HepG2 (cell line): ENCODE measurements at regions not wholly inside any gene's neighbourhood (a gene's known extent, or its start where the extent isn't known, plus 50 kb on each side); places are given as distances from the start of the nearest gene placed in this dataset.

ENCODE experiments used
- AKAP8 ChIP-seq: sonication (generic); formaldehyde crosslinking; IDR thresholded peaks from 2 replicates; pipeline ENCODE4 v1.5.1; 2020; ENCODE audit warnings: mild to moderate bottlenecking, missing genetic modification reagents
- CCDC6 ChIP-seq: sonication (generic); formaldehyde crosslinking; IDR thresholded peaks from 2 replicates; pipeline ENCODE4 v1.8.1; 2022; ENCODE audit warnings: mild to moderate bottlenecking, missing genetic modification reagents, moderate library complexity
- CEBPG ChIP-seq: IDR thresholded peaks from 2 replicates; pipeline ENCODE4 v1.6.1; 2016
- DPF2 ChIP-seq: sonication (generic); formaldehyde crosslinking; IDR thresholded peaks from 2 replicates; pipeline ENCODE4 v1.4.0; 2020; ENCODE audit warnings: mild to moderate bottlenecking, low read depth, missing genetic modification reagents, borderline replicate concordance
- EP300 ChIP-seq, 3 experiments: sonication (generic) in 1 of 3; formaldehyde crosslinking in 1 of 3; IDR thresholded peaks; 2 replicates each; pipeline versions ENCODE4 v1.5.1 to v1.6.1; 2011 to 2020; ENCODE audit warnings: low read depth in 2 of 3, low read length in 2 of 3, borderline replicate concordance in 1 of 3, improper control_type of control experiment in 1 of 3, mild to moderate bottlenecking in 1 of 3, missing genetic modification reagents in 1 of 3, moderate library complexity in 1 of 3
- FOSL2 ChIP-seq: sonication (generic); formaldehyde crosslinking; IDR thresholded peaks from 2 replicates; pipeline ENCODE4 v1.4.0; 2020; ENCODE audit warnings: missing genetic modification reagents
- FOXK1 ChIP-seq: sonication (generic); formaldehyde crosslinking; IDR thresholded peaks from 2 replicates; pipeline ENCODE4 v1.4.0; 2020; ENCODE audit warnings: low read depth, missing genetic modification reagents, borderline replicate concordance
- GATAD2A ChIP-seq: IDR thresholded peaks from 2 replicates; pipeline ENCODE4 v1.6.1; 2016
- GTF3A ChIP-seq: sonication (generic); formaldehyde crosslinking; conservative IDR thresholded peaks from 2 replicates; pipeline ENCODE4 v1.4.0; 2020; ENCODE audit warnings: mild to moderate bottlenecking, missing genetic modification reagents
- HMG20A ChIP-seq: IDR thresholded peaks from 2 replicates; pipeline ENCODE4 v1.6.1; 2016; ENCODE audit warnings: borderline replicate concordance
- HMGA1 ChIP-seq: sonication (generic); formaldehyde crosslinking; conservative IDR thresholded peaks from 2 replicates; pipeline ENCODE4 v1.4.0; 2020; ENCODE audit warnings: missing genetic modification reagents
- NCOA2 ChIP-seq: sonication (generic); formaldehyde crosslinking; IDR thresholded peaks from 2 replicates; pipeline ENCODE4 v1.8.0; 2022; ENCODE audit warnings: inconsistent platforms
- PAXIP1 ChIP-seq: sonication (generic); formaldehyde crosslinking; conservative IDR thresholded peaks from 2 replicates; pipeline ENCODE4 v1.4.0; 2020; ENCODE audit warnings: mild to moderate bottlenecking, missing genetic modification reagents, moderate library complexity
- RARA ChIP-seq: IDR thresholded peaks from 2 replicates; pipeline ENCODE4 v1.6.1; 2016; ENCODE audit warnings: missing genetic modification reagents, missing compliant biosample characterization
- SOX5 ChIP-seq: IDR thresholded peaks from 2 replicates; pipeline ENCODE4 v1.6.1; 2016; ENCODE audit warnings: borderline replicate concordance
- ZBTB38 ChIP-seq: sonication (generic); formaldehyde crosslinking; IDR thresholded peaks from 2 replicates; pipeline ENCODE4 v1.5.1; 2020; ENCODE audit warnings: mild to moderate bottlenecking, missing genetic modification reagents
- ZBTB43 ChIP-seq: sonication (generic); formaldehyde crosslinking; conservative IDR thresholded peaks from 2 replicates; pipeline ENCODE4 v1.4.0; 2020; ENCODE audit warnings: missing genetic modification reagents
- ZNF326 ChIP-seq: sonication (generic); formaldehyde crosslinking; IDR thresholded peaks from 2 replicates; pipeline ENCODE4 v1.4.0; 2020; ENCODE audit warnings: missing genetic modification reagents, borderline replicate concordance
- ZNF724P ChIP-seq: sonication (generic); formaldehyde crosslinking; IDR thresholded peaks from 2 replicates; pipeline ENCODE4 v1.8.0; 2022; ENCODE audit warnings: missing genetic modification reagents, borderline replicate concordance
- ZNF83 ChIP-seq: sonication (generic); formaldehyde crosslinking; IDR thresholded peaks from 2 replicates; pipeline ENCODE4 v1.4.0; 2020; ENCODE audit warnings: missing genetic modification reagents, mild to moderate bottlenecking, borderline replicate concordance
- TF ChIP-seq, protein P1 (sequence below): sonication (generic); formaldehyde crosslinking; IDR thresholded peaks from 2 replicates; pipeline ENCODE4 v1.4.0; 2020; ENCODE audit warnings: missing genetic modification reagents
- TF ChIP-seq, protein P2 (sequence below): fragments of 450-650 bp; IDR thresholded peaks from 2 replicates; pipeline ENCODE4 v1.6.1; 2017

- TF ChIP-seq PAXIP1 (CRISPR knock-in tag): 0 out of 2 replicates have a peak, but pooled peaks have one; percentile 18
- TF ChIP-seq, protein P1, sequence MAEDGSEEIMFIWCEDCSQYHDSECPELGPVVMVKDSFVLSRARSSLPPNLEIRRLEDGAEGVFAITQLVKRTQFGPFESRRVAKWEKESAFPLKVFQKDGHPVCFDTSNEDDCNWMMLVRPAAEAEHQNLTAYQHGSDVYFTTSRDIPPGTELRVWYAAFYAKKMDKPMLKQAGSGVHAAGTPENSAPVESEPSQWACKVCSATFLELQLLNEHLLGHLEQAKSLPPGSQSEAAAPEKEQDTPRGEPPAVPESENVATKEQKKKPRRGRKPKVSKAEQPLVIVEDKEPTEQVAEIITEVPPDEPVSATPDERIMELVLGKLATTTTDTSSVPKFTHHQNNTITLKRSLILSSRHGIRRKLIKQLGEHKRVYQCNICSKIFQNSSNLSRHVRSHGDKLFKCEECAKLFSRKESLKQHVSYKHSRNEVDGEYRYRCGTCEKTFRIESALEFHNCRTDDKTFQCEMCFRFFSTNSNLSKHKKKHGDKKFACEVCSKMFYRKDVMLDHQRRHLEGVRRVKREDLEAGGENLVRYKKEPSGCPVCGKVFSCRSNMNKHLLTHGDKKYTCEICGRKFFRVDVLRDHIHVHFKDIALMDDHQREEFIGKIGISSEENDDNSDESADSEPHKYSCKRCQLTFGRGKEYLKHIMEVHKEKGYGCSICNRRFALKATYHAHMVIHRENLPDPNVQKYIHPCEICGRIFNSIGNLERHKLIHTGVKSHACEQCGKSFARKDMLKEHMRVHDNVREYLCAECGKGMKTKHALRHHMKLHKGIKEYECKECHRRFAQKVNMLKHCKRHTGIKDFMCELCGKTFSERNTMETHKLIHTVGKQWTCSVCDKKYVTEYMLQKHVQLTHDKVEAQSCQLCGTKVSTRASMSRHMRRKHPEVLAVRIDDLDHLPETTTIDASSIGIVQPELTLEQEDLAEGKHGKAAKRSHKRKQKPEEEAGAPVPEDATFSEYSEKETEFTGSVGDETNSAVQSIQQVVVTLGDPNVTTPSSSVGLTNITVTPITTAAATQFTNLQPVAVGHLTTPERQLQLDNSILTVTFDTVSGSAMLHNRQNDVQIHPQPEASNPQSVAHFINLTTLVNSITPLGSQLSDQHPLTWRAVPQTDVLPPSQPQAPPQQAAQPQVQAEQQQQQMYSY: no peak
- TF ChIP-seq CEBPG (CRISPR knock-in tag): peak; percentile 58; the same call in 1 of the 2 replicates
- TF ChIP-seq ZNF83 (CRISPR knock-in tag): no peak
- TF ChIP-seq NCOA2: peak; percentile 28; the same call in 1 of the 2 replicates
- no peak for TF ChIP-seq ZNF326
- TF ChIP-seq DPF2 (CRISPR knock-in tag): no peak
- no peak for TF ChIP-seq ZBTB38 (CRISPR knock-in tag)
- TF ChIP-seq ZBTB43: no peak
- peak; percentile 77 for TF ChIP-seq SOX5 (CRISPR knock-in tag)
- TF ChIP-seq, protein P2, sequence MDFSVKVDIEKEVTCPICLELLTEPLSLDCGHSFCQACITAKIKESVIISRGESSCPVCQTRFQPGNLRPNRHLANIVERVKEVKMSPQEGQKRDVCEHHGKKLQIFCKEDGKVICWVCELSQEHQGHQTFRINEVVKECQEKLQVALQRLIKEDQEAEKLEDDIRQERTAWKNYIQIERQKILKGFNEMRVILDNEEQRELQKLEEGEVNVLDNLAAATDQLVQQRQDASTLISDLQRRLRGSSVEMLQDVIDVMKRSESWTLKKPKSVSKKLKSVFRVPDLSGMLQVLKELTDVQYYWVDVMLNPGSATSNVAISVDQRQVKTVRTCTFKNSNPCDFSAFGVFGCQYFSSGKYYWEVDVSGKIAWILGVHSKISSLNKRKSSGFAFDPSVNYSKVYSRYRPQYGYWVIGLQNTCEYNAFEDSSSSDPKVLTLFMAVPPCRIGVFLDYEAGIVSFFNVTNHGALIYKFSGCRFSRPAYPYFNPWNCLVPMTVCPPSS: no peak
- peak; percentile 43; the same call in 1 of the 2 replicates for TF ChIP-seq FOSL2 (CRISPR knock-in tag)
- TF ChIP-seq HMGA1: no peak
- 0 out of 2 replicates have a peak, but pooled peaks have one; percentile 22 for TF ChIP-seq CCDC6 (CRISPR knock-in tag)
- no peak for TF ChIP-seq FOXK1
- TF ChIP-seq HMG20A: peak; percentile 37; the same call in 1 of the 2 replicates
- TF ChIP-seq GTF3A (CRISPR knock-in tag): no peak
- TF ChIP-seq ZNF724P: no peak
- TF ChIP-seq GATAD2A (CRISPR knock-in tag): peak; percentile 45; the same call in 1 of the 2 replicates
- TF ChIP-seq RARA (CRISPR knock-in tag): peak; percentile 51
- peak in 1 of 2 experiments; percentile 53; a peak in 1 of 4 replicates for TF ChIP-seq EP300 (IDR thresholded peaks at IDR 0.05; ENCODE audit: low read depth in 2 of 2, low read length in 2 of 2)
- no peak; the same call in 1 of the 2 replicates for TF ChIP-seq EP300 (CRISPR knock-in tag; IDR thresholded peaks at IDR 0.05; ENCODE audit: borderline replicate concordance)
- no peak for TF ChIP-seq AKAP8 (CRISPR knock-in tag)
Observed at GRCh38 chr6:82097676-82098075, 149.9 kb downstream of the IBTK start (continued).
